GM13977 (cell line): ENCODE measurements at regions not wholly inside any gene's neighbourhood (a gene's known extent, or its start where the extent isn't known, plus 50 kb on each side); places are given as distances from the start of the nearest gene placed in this dataset.
"Not testable (repeated sequence)": the region's sequence is repeated elsewhere in the genome, so short reads cannot be mapped to it uniquely, and the experiment has no call there.

Experiments used
- DNase-seq: peaks from one replicate; pipeline ENCODE4 v3.0.0; 2012; ENCODE audit warnings: low spot score
- in situ Hi-C: fragments of 300-500 bp; cut with MboI; formaldehyde crosslinking; loops from one replicate; pipeline ENCODE4 v1.12.0; 2022; ENCODE audit warnings: low sequenced_read_pairs, low pct_unique_long_range_greater_than_20kb, mixed read lengths, inconsistent platforms; ENCODE audit not compliant: unreplicated experiment
- TF ChIP-seq, protein P1 (sequence below): IDR thresholded peaks from 2 replicates; pipeline ENCODE4 v1.5.1; 2012; ENCODE audit warnings: mild to moderate bottlenecking, control low read depth; ENCODE audit not compliant: insufficient read depth; ENCODE audit errors: extremely low read depth, missing control alignments

- in situ Hi-C loops = no loop called here
- no peak for DNase-seq
- TF ChIP-seq, protein P1, sequence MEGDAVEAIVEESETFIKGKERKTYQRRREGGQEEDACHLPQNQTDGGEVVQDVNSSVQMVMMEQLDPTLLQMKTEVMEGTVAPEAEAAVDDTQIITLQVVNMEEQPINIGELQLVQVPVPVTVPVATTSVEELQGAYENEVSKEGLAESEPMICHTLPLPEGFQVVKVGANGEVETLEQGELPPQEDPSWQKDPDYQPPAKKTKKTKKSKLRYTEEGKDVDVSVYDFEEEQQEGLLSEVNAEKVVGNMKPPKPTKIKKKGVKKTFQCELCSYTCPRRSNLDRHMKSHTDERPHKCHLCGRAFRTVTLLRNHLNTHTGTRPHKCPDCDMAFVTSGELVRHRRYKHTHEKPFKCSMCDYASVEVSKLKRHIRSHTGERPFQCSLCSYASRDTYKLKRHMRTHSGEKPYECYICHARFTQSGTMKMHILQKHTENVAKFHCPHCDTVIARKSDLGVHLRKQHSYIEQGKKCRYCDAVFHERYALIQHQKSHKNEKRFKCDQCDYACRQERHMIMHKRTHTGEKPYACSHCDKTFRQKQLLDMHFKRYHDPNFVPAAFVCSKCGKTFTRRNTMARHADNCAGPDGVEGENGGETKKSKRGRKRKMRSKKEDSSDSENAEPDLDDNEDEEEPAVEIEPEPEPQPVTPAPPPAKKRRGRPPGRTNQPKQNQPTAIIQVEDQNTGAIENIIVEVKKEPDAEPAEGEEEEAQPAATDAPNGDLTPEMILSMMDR = no peak
Measured at GRCh38 chr10:44004913-44005787, 356.5 kb upstream of the ZNF32 start.

DNA sequence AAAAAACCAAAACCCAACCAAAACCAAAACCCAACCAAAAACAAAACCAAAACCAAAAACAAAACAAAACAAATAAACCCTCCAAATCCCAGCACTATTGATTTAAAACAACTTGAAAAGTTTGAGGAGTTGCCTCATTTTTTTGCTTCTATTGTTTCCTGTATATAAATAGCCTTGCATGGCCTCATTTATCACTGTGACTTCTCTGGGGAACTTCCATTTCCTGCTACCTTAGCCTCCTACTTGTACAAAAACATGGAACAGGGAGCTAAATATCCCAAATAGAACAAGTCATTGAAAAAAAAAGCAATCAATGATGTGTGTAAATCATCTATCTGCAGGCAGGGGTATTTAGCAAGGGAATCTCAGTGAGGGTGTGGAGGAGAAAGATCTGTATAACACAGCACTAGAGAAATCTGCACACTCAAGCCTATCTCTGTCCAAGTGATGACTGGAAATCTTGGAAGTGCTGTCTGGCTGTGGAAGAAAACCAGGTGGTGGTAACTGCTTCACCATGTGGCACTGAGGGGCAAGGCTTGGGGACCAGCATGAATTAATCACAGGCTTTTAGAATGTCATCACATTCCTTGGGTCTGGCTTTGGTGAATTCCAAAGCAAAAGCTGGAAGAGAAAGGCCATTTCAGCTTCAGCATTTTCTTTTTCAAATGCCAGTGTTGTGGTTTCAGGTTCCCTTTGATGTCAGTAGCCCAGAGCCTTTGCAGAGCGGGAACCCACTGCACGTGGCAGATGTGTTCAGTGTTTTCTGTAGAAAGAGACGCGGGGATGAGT, 349.5 kb upstream of the ZNF32 start:
- in situ Hi-C loops = no loop called here
- TF ChIP-seq, protein P1 = no peak
- DNase-seq = no peak

DNA sequence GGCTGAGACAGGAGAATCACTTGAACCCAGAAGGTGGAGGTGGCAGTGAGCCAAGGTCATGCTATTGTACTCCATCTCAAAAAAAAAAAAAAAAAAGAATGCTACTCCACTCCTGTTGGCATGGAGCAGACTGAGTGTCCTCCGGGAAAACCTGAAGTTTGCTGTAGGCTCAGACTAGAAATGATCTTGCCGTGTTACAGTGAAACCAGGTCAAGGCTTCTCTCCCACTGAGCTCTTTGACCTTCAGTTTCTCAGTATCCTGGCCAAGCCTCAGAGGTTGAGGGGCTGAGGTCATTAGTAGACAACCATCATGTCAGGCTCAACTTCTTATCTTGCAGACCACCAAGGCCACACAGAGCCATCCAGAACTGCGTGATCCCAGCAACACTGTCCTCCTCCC, 348.6 kb upstream of the ZNF32 start:
- no peak for DNase-seq
- in situ Hi-C loops = no loop called here
- TF ChIP-seq, protein P1 = no peak

DNA sequence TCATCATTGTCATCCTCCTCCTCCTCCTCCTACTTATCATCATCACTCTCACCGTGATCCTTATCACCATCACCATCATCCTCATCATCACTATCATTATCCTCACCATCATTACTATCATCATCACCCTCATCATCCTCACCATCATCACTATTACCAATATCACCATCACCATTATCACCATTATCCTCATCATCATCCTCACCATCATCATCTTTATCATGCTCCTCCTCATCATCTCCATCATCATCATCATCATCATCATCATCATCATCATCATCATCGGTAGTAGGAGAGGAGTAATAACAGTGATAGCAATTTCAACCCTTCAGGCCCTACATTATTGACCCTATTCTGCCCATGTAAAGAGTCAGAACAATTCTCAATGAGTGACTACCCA, 345.9 kb upstream of the ZNF32 start:
- in situ Hi-C loops = no loop called here
- TF ChIP-seq, protein P1 = no peak

GRCh38 chr10:43992816-43993215, 344.1 kb upstream of the ZNF32 start:
- in situ Hi-C loops, DNase-seq: not testable (repeated sequence)

More for the DNA sequence above, 345.9 kb upstream of the ZNF32 start:
- DNase-seq = no peak

DNA sequence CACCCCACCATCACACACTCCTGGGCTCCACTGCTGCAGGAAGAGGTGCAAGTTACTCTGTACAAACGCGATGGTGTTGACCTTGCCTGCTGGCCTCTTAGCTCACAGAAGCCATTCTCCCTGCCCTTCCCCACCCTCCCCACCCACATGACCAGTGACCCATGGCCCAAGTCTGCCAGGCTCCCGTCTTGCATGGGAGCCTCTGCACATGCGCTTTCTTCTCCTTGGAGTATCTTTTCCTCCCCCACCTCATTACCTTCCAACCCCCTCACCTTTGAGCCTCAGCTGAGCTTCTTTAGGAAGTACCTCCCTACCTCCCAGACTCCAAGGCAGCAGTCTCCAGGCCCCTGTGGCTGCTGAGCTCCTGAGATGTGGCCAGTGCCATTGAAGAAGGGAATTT, 337.7 kb upstream of the ZNF32 start:
- no peak for DNase-seq
- in situ Hi-C loops = no loop called here
- TF ChIP-seq, protein P1 = no peak

DNA sequence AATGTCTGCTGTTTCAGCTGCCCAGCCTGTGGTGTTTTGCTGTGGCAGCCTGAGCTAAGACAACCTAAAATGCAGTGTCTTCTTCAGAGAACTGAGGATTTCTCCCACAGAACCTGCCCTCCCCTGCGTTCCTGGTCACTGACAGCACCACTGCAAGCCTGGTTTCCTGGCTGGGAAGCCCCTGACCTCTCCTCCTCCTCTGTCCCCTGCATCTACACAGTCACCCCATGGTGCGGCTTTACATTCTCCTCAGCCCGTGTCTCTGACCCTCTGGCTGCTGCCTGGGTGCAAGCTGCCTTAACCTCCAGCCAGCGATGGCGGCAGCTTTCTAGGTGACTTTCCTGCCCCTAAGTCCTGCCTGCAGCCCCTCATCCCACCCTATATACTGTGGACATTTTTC, 337.3 kb upstream of the ZNF32 start:
- DNase-seq = no peak
- in situ Hi-C loops = no loop called here
- TF ChIP-seq, protein P1 = no peak
